ENCODE measurements at regions not wholly inside any gene's neighbourhood (a gene's known extent, or its start where the extent isn't known, plus 50 kb on each side); places are given as distances from the start of the nearest gene placed in this dataset.

GRCh38 chr2:217107480-217107879 lies 247.6 kb upstream of the TNP1 start:
- TF ChIP-seq CTCF (IDR thresholded peaks at IDR 0.05; ENCODE audit: insufficient read depth, low read length, poor library complexity, severe bottlenecking) (no peak), EZH2phosphoT487 (conservative IDR thresholded peaks at IDR 0.05; ENCODE audit: low read length) (no peak)

All from SU-DHL-6 (cell line).